Endothelial cell of umbilical vein (primary cell): ENCODE measurements at regions not wholly inside any gene's neighbourhood (a gene's known extent, or its start where the extent isn't known, plus 50 kb on each side); places are given as distances from the start of the nearest gene placed in this dataset.

Experiments
- BruUV-seq: library from RNA; stranded (reverse); fragments of 400-500 nt; replicated peaks from 2 replicates; lab custom pipeline; 2021; lab: Mats Ljungman, UMichigan
- CTCF ChIA-PET: fragments of 300-600, 350-600 bp; sonication (Branson Sonifier 250); formaldehyde crosslinking; loops from one replicate; lab custom pipeline; 2021; ENCODE audit warnings: antibody characterized with exemption, inconsistent platforms; lab: Charles Lee
- POLR2A ChIA-PET: fragments of 300-600, 350-600 bp; sonication (Branson Sonifier 250); formaldehyde crosslinking; loops from one replicate; lab custom pipeline; 2021; ENCODE audit warnings: antibody characterized with exemption, inconsistent platforms; lab: Charles Lee
- DNase-seq: peaks from one replicate; pipeline ENCODE4 v3.0.0-alpha.2; 2011; ENCODE audit warnings: low read depth, low spot score
- FAIRE-seq: peaks from 2 replicates; lab custom pipeline; 2011; peaks lifted over from hg19 to GRCh38; lab: Jason Lieb, UNC
- H2AFZ ChIP-seq: 2 replicates; pipeline ENCODE4 v1.6.0; 2012; ENCODE audit warnings: low read depth, low read length, control low read depth, inconsistent platforms
- H3K27ac ChIP-seq: 2 replicates; pipeline ENCODE4 v1.5.1; 2011; ENCODE audit warnings: low read depth, mild to moderate bottlenecking, control low read depth, low read length, moderate library complexity; ENCODE audit not compliant: insufficient read depth
- H3K27me3 ChIP-seq, 2 experiments: 2 replicates each; pipeline versions ENCODE4 v1.6.0 to v1.6.1; 2011; ENCODE audit warnings: low read length in 2 of 2, mixed read lengths in 1 of 2; ENCODE audit not compliant: control insufficient read depth in 2 of 2, insufficient read depth in 2 of 2
- H3K36me3 ChIP-seq, 2 experiments: 2 replicates in 1 of 2; 3 replicates in 1 of 2; pipeline ENCODE4 v1.5.1; 2011; ENCODE audit warnings: low read length in 2 of 2, mild to moderate bottlenecking in 1 of 2, moderate library complexity in 1 of 2; ENCODE audit not compliant: control insufficient read depth in 2 of 2, insufficient read depth in 2 of 2; ENCODE audit errors: extremely low read depth in 1 of 2
- H3K4me1 ChIP-seq: 3 replicates; pipeline ENCODE4 v1.5.1; 2011; ENCODE audit warnings: mild to moderate bottlenecking, low read length; ENCODE audit not compliant: control insufficient read depth, insufficient read depth; ENCODE audit errors: extremely low read depth
- H3K4me2 ChIP-seq: 2 replicates; pipeline ENCODE4 v1.6.1; 2011; ENCODE audit warnings: low read length, control low read depth, mixed read lengths; ENCODE audit not compliant: insufficient read depth
- H3K4me3 ChIP-seq, 3 experiments: fragments of 200-600 bp in 1 of 3; sonication (generic), shearing (Covaris generic) in 1 of 3; replicated peaks in 1 of 3; 2 replicates each; pipeline ENCODE4 v1.5.1; 2011 to 2016; ENCODE audit warnings: control low read depth in 3 of 3, low read length in 3 of 3, mild to moderate bottlenecking in 2 of 3, inconsistent platforms in 1 of 3, low read depth in 1 of 3, moderate library complexity in 1 of 3; ENCODE audit not compliant: insufficient read depth in 1 of 3
- H3K79me2 ChIP-seq: 2 replicates; pipeline ENCODE4 v1.6.0; 2012; ENCODE audit warnings: low read length, inconsistent platforms; ENCODE audit not compliant: control insufficient read depth, insufficient read depth
- H3K9ac ChIP-seq: replicated peaks from 2 replicates; pipeline ENCODE3; 2011; ENCODE audit warnings: low read length, control low read depth; ENCODE audit not compliant: insufficient read depth; ENCODE audit errors: extremely low read depth
- H3K9me1 ChIP-seq: replicated peaks from 3 replicates; pipeline ENCODE4 v1.6.0; 2011; ENCODE audit warnings: mild to moderate bottlenecking, low read length; ENCODE audit not compliant: control insufficient read depth, insufficient read depth; ENCODE audit errors: extremely low read depth
- H3K9me3 ChIP-seq: replicated peaks from 2 replicates; pipeline ENCODE4 v1.5.1; 2012; ENCODE audit warnings: low read length, inconsistent platforms; ENCODE audit not compliant: control insufficient read depth, insufficient read depth
- H4K20me1 ChIP-seq: replicated peaks from 2 replicates; pipeline ENCODE3; 2011; ENCODE audit warnings: mild to moderate bottlenecking, low read length; ENCODE audit not compliant: control insufficient read depth, insufficient read depth; ENCODE audit errors: extremely low read depth
- CTCF ChIP-seq, 2 donors: IDR thresholded peaks; 1 replicate in 1 of 2; 2 replicates in 1 of 2; pipeline ENCODE4 v1.5.1; 2011; ENCODE audit warnings: low read length in 2 of 2, mild to moderate bottlenecking in 2 of 2, moderate library complexity in 2 of 2, control low read depth in 1 of 2, inconsistent platforms in 1 of 2, low read depth in 1 of 2; ENCODE audit not compliant: insufficient read depth in 1 of 2; ENCODE audit errors: extremely low read depth in 1 of 2
- EZH2 ChIP-seq: IDR thresholded peaks from 2 replicates; pipeline ENCODE4 v1.6.1; 2012; ENCODE audit warnings: borderline replicate concordance, low read depth, mild to moderate bottlenecking, moderate library complexity, low read length, inconsistent platforms; ENCODE audit not compliant: severe bottlenecking
- FOS ChIP-seq: IDR thresholded peaks from 2 replicates; pipeline ENCODE4 v1.6.1; 2011; ENCODE audit warnings: mild to moderate bottlenecking, low read length, moderate library complexity, borderline replicate concordance; ENCODE audit not compliant: insufficient read depth
- GATA2 ChIP-seq: IDR thresholded peaks from 2 replicates; pipeline ENCODE4 v1.7.0; 2011; ENCODE audit warnings: low read depth, mild to moderate bottlenecking, moderate library complexity, mixed read lengths, low read length; ENCODE audit not compliant: insufficient read length, insufficient read depth
- JUN ChIP-seq: IDR thresholded peaks from 2 replicates; pipeline ENCODE4 v1.6.1; 2011; ENCODE audit warnings: borderline replicate concordance, low read depth; ENCODE audit not compliant: insufficient read length, insufficient read depth
- MAX ChIP-seq: IDR thresholded peaks from 2 replicates; pipeline ENCODE4 v1.6.1; 2011; ENCODE audit not compliant: insufficient read depth, insufficient read length
- MYC ChIP-seq: IDR thresholded peaks from one replicate; pipeline ENCODE4 v1.6.1; 2011; ENCODE audit warnings: mild to moderate bottlenecking, low read depth, low read length
- POLR2A ChIP-seq: IDR thresholded peaks from 2 replicates; pipeline ENCODE4 v1.6.1; 2012; ENCODE audit warnings: low read depth, mild to moderate bottlenecking, control low read depth, low read length
- POLR2AphosphoS5 ChIP-seq: IDR thresholded peaks from 2 replicates; pipeline ENCODE4 v1.6.1; 2012; ENCODE audit warnings: low read depth, mild to moderate bottlenecking, control low read depth, low read length, moderate library complexity; ENCODE audit not compliant: insufficient read depth
- dilution Hi-C: fragments of 300-500 bp; cut with MboI; formaldehyde crosslinking; loops from one replicate; pipeline ENCODE4 v1.15.0; 2019; ENCODE audit warnings: low sequenced_read_pairs; ENCODE audit not compliant: extremely low pct_ligation_motif_present
- intact Hi-C: fragments of 100-400 bp; cut with micrococcal nuclease; formaldehyde crosslinking; loops from one replicate; pipeline ENCODE4 v1.10.0; 2022

- no peak overlapping the region for H2AFZ ChIP-seq
- no peaks in the 10 kb centered on the region for H4K20me1 ChIP-seq
- CTCF ChIA-PET = interaction anchor here (0.7 to 1.5 kb wide), 3 partner anchors 13 to 22 kb away, joined by 3 to 6 read pairs (median 3); no protein-coding TSS in a partner anchor
- peak; percentile 21 for DNase-seq
- peaks cover 6% of the 10 kb centered on the region for H3K4me1 ChIP-seq
- no peak overlapping the region for H3K27ac ChIP-seq
- no peaks in the 10 kb centered on the region for H3K36me3 ChIP-seq
- no peak overlapping the region for H3K4me3 ChIP-seq
- no peak for FAIRE-seq
- dilution Hi-C loops = no loop called here
- H3K4me2 ChIP-seq = no peak overlapping the region
- intact Hi-C loops = no loop called here
- no TSS peak for BruUV-seq
- POLR2A ChIA-PET = no interaction called here
- no peaks in the 10 kb centered on the region for H3K9me3 ChIP-seq
- no peak for TF ChIP-seq CTCF (IDR thresholded peaks at IDR 0.05; ENCODE audit: extremely low read depth in 1 of 2, insufficient read depth in 1 of 2, low read depth in 1 of 2, low read length in 2 of 2)
- TF ChIP-seq POLR2A = no peak
- no peak for TF ChIP-seq GATA2
- no peak for TF ChIP-seq MYC
- no peak for TF ChIP-seq JUN
- TF ChIP-seq POLR2AphosphoS5 = no peak
- TF ChIP-seq FOS = no peak
- no peak for TF ChIP-seq EZH2
- no peak for TF ChIP-seq MAX
- no peaks in the 10 kb centered on the region for H3K79me2 ChIP-seq
- H3K9me1 ChIP-seq = no peaks in the 10 kb centered on the region
- no peak overlapping the region for H3K9ac ChIP-seq
- no peaks in the 10 kb centered on the region for H3K27me3 ChIP-seq
Measured at GRCh38 chr7:33776788-33777187, 128.6 kb upstream of the BMPER start.
